Smooth muscle cell (in vitro differentiated cells): ENCODE measurements at regions not wholly inside any gene's neighbourhood (a gene's known extent, or its start where the extent isn't known, plus 50 kb on each side); places are given as distances from the start of the nearest gene placed in this dataset.

Experiments used
- DNase-seq: peaks from one replicate; lab custom pipeline; 2025; ENCODE audit not compliant: unreplicated experiment; lab: John Stamatoyannopoulos, UW
- H2AFZ ChIP-seq: fragments of 200-600 bp; sonication (generic); 2 replicates; pipeline ENCODE4 v1.6.0; 2016; ENCODE audit warnings: antibody characterized with exemption, low read depth, mild to moderate bottlenecking
- H3F3A ChIP-seq: fragments of 200-600 bp; sonication (generic); 2 replicates; pipeline ENCODE4 v1.6.0; 2017; ENCODE audit warnings: antibody characterized with exemption, low read depth
- H3K27ac ChIP-seq: fragments of 200-600 bp; sonication (generic); 2 replicates; pipeline ENCODE4 v1.5.1; 2016; ENCODE audit warnings: low read depth, mild to moderate bottlenecking
- H3K27me3 ChIP-seq: fragments of 200-600 bp; sonication (generic); 2 replicates; pipeline ENCODE4 v1.6.1; 2016; ENCODE audit warnings: low read depth, mild to moderate bottlenecking
- H3K36me3 ChIP-seq: fragments of 200-600 bp; sonication (generic); 2 replicates; pipeline ENCODE4 v1.5.1; 2016; ENCODE audit warnings: low read depth
- H3K4me1 ChIP-seq: fragments of 200-600 bp; sonication (generic); 2 replicates; pipeline ENCODE4 v1.5.1; 2016; ENCODE audit warnings: low read depth
- H3K4me2 ChIP-seq: fragments of 200-600 bp; sonication (generic); 2 replicates; pipeline ENCODE4 v1.6.0; 2016; ENCODE audit warnings: mild to moderate bottlenecking
- H3K4me3 ChIP-seq: fragments of 200-600 bp; sonication (generic); 2 replicates; pipeline ENCODE4 v1.5.1; 2016; ENCODE audit warnings: mild to moderate bottlenecking
- H3K79me2 ChIP-seq: fragments of 200-600 bp; sonication (generic); 2 replicates; pipeline ENCODE4 v1.6.0; 2016; ENCODE audit warnings: low read depth, mild to moderate bottlenecking
- H3K9ac ChIP-seq: fragments of 200-600 bp; sonication (generic); 2 replicates; pipeline ENCODE4 v1.6.0; 2016; ENCODE audit warnings: low read depth
- H3K9me3 ChIP-seq: fragments of 200-600 bp; sonication (generic); replicated peaks from 2 replicates; pipeline ENCODE4 v1.5.1; 2016; ENCODE audit warnings: low read depth
- H4K20me1 ChIP-seq: fragments of 200-600 bp; sonication (generic); 2 replicates; pipeline ENCODE4 v1.6.0; 2016; ENCODE audit warnings: low read depth
- WGBS: methylation state at CpG from one replicate; pipeline ENCODE4 v1.1.7; 2016; ENCODE audit warnings: low lambda C conversion rate; 5-methylcytosine and 5-hydroxymethylcytosine counted together
- TF ChIP-seq, protein P1 (sequence below): fragments of 200-600 bp; sonication (generic); IDR thresholded peaks from 2 replicates; pipeline ENCODE4 v1.5.1; 2017; ENCODE audit warnings: borderline replicate concordance, mild to moderate bottlenecking, antibody characterized with exemption; ENCODE audit not compliant: insufficient read depth, poor library complexity, severe bottlenecking

DNA sequence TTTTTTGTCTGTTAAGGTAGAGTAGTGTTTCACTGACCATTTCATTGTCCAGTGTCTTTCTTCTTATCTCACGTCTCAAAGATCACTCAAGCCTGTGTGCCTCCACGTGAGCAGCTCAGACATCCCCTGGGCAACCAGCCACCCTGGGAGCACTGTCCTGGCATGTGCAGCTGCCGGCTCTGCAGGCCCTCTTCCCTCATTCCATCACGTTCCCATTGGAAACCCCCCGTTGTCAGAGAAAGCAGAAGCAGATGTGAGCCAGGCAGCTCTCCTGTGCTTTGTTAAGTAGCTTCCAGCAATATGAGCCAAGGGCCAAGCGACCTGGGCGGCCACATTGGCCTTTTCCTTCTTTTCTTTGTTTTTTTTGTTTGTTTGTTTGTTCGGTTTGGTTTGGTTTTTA, 233.2 kb upstream of the SYNDIG1 start:
- Histone ChIP-seq H2AFZ (no peak overlapping the region), H3K79me2 (no peaks in the 10 kb centered on the region), H3K4me3 (no peak overlapping the region), H3K9me3 (no peaks in the 10 kb centered on the region), H4K20me1 (no peaks in the 10 kb centered on the region), H3K4me2 (no peak overlapping the region), H3F3A (no peaks in the 10 kb centered on the region), H3K4me1 (no peaks in the 10 kb centered on the region), H3K36me3 (no peaks in the 10 kb centered on the region), H3K9ac (no peak overlapping the region), H3K27ac (no peak overlapping the region), H3K27me3 (peaks cover 13% of the 10 kb centered on the region)
- WGBS = 80% methylated on average over 8 of the region's 8 CpGs
- DNase-seq = no peak
- TF ChIP-seq, protein P1, sequence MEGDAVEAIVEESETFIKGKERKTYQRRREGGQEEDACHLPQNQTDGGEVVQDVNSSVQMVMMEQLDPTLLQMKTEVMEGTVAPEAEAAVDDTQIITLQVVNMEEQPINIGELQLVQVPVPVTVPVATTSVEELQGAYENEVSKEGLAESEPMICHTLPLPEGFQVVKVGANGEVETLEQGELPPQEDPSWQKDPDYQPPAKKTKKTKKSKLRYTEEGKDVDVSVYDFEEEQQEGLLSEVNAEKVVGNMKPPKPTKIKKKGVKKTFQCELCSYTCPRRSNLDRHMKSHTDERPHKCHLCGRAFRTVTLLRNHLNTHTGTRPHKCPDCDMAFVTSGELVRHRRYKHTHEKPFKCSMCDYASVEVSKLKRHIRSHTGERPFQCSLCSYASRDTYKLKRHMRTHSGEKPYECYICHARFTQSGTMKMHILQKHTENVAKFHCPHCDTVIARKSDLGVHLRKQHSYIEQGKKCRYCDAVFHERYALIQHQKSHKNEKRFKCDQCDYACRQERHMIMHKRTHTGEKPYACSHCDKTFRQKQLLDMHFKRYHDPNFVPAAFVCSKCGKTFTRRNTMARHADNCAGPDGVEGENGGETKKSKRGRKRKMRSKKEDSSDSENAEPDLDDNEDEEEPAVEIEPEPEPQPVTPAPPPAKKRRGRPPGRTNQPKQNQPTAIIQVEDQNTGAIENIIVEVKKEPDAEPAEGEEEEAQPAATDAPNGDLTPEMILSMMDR = no peak

DNA sequence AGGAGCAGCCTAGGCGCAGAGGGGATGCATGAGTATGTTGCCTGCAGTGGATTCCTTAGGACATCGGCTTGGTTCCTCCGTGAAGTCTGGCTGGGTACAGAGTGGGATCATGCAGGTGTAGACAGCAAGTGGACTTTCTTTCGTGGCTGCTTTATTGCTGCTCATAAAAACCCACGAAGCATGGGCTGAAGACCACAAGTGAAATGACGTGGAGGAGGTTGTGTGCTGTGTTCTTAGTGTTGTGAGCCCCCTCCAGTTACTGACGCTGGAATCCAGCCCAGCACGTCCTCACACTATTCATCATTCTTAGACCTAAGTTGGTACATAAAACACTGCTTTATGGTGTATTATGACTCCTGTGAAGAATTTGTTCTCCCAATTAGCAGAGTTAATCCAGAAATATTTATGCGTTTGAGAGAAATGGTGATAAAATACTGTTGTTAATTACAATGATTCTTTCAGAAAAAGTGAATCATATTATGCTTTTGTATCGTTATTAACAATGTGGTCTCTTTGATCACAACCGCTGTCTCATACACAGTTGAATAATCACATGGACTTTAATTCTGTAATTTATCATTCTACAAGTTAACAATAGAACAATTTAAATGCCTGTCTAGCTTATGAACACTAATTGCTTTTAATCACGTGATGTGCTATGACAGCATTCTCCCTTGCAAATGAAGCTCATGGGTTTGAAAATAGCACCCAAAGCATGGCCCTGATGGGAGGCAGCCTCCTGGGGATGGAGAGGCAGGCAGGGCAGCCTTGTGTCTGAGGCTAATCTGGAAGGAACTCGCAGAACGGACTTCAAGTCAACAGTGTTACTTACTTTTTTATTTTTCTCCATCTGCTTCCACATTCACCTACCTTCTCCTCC, 233.9 kb upstream of the SYNDIG1 start:
- Histone ChIP-seq H3K4me3 (no peak overlapping the region), H3K4me1 (no peaks in the 10 kb centered on the region)
- WGBS = 88% methylated on average over 14 of the region's 14 CpGs

DNA sequence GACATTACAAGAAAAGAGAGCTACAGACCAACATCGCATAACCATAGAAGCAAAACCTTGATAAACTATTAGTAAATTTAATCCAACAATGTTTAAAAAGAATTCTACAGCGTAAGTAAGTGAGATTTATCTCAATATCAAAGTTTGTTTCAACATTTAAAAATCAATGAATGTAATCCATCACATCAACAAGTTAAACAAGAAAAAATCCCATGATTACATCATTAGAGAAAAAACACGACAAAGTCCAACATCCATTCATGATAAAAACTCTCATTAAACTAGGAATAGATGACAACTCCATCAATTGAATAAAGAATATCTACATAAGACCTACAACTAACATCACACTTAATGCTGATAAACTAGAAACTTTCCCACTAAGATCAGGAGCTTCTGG, 239.0 kb upstream of the GGTLC1 start:
- H3K4me3 ChIP-seq = no peak overlapping the region
- H2AFZ ChIP-seq = no peak overlapping the region
- H3K27me3 ChIP-seq = peaks cover 13% of the 10 kb centered on the region
- no peaks in the 10 kb centered on the region for H3K9me3 ChIP-seq
- H3K9ac ChIP-seq = no peak overlapping the region
- no peak for DNase-seq
- no peaks in the 10 kb centered on the region for H3F3A ChIP-seq
- no peak overlapping the region for H3K4me2 ChIP-seq
- H3K27ac ChIP-seq = no peak overlapping the region
- no peaks in the 10 kb centered on the region for H3K4me1 ChIP-seq
- no peaks in the 10 kb centered on the region for H4K20me1 ChIP-seq
- H3K36me3 ChIP-seq = no peaks in the 10 kb centered on the region
- WGBS = 68% methylated on average over 3 of the region's 3 CpGs
- no peaks in the 10 kb centered on the region for H3K79me2 ChIP-seq
- TF ChIP-seq, protein P1 = no peak

More for the DNA sequence above, 233.9 kb upstream of the SYNDIG1 start:
- Histone ChIP-seq H4K20me1 (no peaks in the 10 kb centered on the region), H3K27ac (no peak overlapping the region), H2AFZ (no peak overlapping the region), H3K79me2 (no peaks in the 10 kb centered on the region), H3K9me3 (no peaks in the 10 kb centered on the region), H3K36me3 (no peaks in the 10 kb centered on the region), H3K4me2 (no peak overlapping the region), H3K27me3 (peaks cover 15% of the 10 kb centered on the region), H3F3A (no peaks in the 10 kb centered on the region), H3K9ac (no peak overlapping the region)
- DNase-seq = no peak
- TF ChIP-seq, protein P1 = no peak

DNA sequence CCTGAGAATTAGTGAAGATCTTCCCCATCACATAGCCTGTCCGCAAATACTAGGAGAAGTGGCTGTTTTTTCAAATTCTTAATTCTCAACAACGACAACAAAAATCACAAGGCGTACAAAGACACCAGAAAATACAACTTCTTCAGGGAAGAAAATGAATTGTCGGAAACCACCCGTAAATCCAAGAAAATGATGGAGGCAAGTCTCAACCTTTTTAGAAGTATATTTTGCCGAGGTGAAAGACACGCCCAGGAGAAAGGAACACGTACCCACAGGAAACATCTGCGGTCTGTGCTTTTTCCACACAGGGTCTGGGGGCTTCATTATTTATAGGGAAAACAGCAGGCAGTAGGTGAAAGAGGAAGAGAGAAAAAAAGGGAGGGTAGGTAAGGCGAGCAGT, 223.9 kb upstream of the GGTLC1 start:
- 75% methylated on average over 10 of the region's 10 CpGs for WGBS
- no peak overlapping the region for H3K4me2 ChIP-seq
- no peak overlapping the region for H3K27ac ChIP-seq

More for the DNA sequence above, 223.9 kb upstream of the GGTLC1 start:
- Histone ChIP-seq H3K9ac (no peak overlapping the region), H3K4me1 (peaks cover 9% of the 10 kb centered on the region), H3K79me2 (no peaks in the 10 kb centered on the region), H3K27me3 (peaks cover 7% of the 10 kb centered on the region), H3K4me3 (no peak overlapping the region), H2AFZ (no peak overlapping the region), H3K9me3 (no peaks in the 10 kb centered on the region), H3F3A (no peaks in the 10 kb centered on the region), H4K20me1 (no peaks in the 10 kb centered on the region), H3K36me3 (no peaks in the 10 kb centered on the region)
- no peak for DNase-seq
- TF ChIP-seq, protein P1 = no peak
